Suppressor macrophage treated with lipopolysaccharide for 4 hours (primary cell): ENCODE measurements at regions not wholly inside any gene's neighbourhood (a gene's known extent, or its start where the extent isn't known, plus 50 kb on each side); places are given as distances from the start of the nearest gene placed in this dataset.
A peak's percentile ranks its signal among the peaks of the same experiment; 100 is the strongest.

ENCODE experiments used
- DNase-seq: peaks from one replicate; pipeline ENCODE4 v3.0.0-alpha.2; 2020

- no peak for DNase-seq
Measured at GRCh38 chr4:11342401-11342800, 86.3 kb downstream of the HS3ST1 start.

- DNase-seq, result no peak
Measured at GRCh38 chr4:11341337-11342043, 87.2 kb downstream of the HS3ST1 start.

- no peak for DNase-seq
Measured at GRCh38 chr4:11338956-11339782, 89.5 kb downstream of the HS3ST1 start.

- DNase-seq, result no peak
Measured at GRCh38 chr4:11337287-11337686, 91.4 kb downstream of the HS3ST1 start.

GRCh38 chr4:11336435-11336834 lies 92.3 kb downstream of the HS3ST1 start:
- no peak for DNase-seq

- no peak for DNase-seq
Measured at GRCh38 chr4:11334887-11335286, 93.8 kb downstream of the HS3ST1 start.

GRCh38 chr4:11328401-11328800 lies 100.3 kb downstream of the HS3ST1 start:
- DNase-seq, result no peak

GRCh38 chr4:11326021-11326420 lies 102.7 kb downstream of the HS3ST1 start:
- no peak for DNase-seq

GRCh38 chr4:11323771-11324170 lies 104.9 kb downstream of the HS3ST1 start:
- no peak for DNase-seq

- DNase-seq, result no peak
Measured at GRCh38 chr4:11313157-11313943, 115.3 kb downstream of the HS3ST1 start.

- no peak for DNase-seq
Measured at GRCh38 chr4:11312389-11312788, 116.3 kb downstream of the HS3ST1 start.

GRCh38 chr4:11301075-11301660 lies 127.5 kb downstream of the HS3ST1 start:
- DNase-seq, result no peak

- DNase-seq, result no peak
Measured at GRCh38 chr4:11299836-11300235, 128.9 kb downstream of the HS3ST1 start.

GRCh38 chr4:11299016-11299415 lies 129.7 kb downstream of the HS3ST1 start:
- no peak for DNase-seq

- DNase-seq, result no peak
Measured at GRCh38 chr4:11298451-11298850, 130.2 kb downstream of the HS3ST1 start.

GRCh38 chr4:11297627-11298026 lies 131.1 kb downstream of the HS3ST1 start:
- no peak for DNase-seq

GRCh38 chr4:11297201-11297600 lies 131.5 kb downstream of the HS3ST1 start:
- no peak for DNase-seq

GRCh38 chr4:11293866-11294265 lies 134.8 kb downstream of the HS3ST1 start:
- DNase-seq, result no peak

GRCh38 chr4:11287055-11287454 lies 141.6 kb downstream of the HS3ST1 start:
- no peak for DNase-seq

GRCh38 chr4:11286533-11286932 lies 142.2 kb downstream of the HS3ST1 start:
- DNase-seq, result peak; percentile 2

- peak; percentile 9 for DNase-seq
Measured at GRCh38 chr4:11281720-11282119, 147.0 kb downstream of the HS3ST1 start.

GRCh38 chr4:11271263-11271662 lies 157.4 kb downstream of the HS3ST1 start:
- DNase-seq, result no peak

GRCh38 chr4:11268149-11268548 lies 160.5 kb downstream of the HS3ST1 start:
- DNase-seq, result no peak
